Transverse colon (tissue), 4 donors: ENCODE measurements at regions not wholly inside any gene's neighbourhood (a gene's known extent, or its start where the extent isn't known, plus 50 kb on each side); places are given as distances from the start of the nearest gene placed in this dataset.

ENCODE experiments used
- DNase-seq: peaks from one replicate; pipeline ENCODE4 v3.0.0-alpha.2; 2019
- H3K27ac ChIP-seq, 4 donors: fragments of 200-600 bp; sonication (generic); 2 replicates each; pipeline ENCODE4 v1.5.1; 2016 to 2018; ENCODE audit warnings: inconsistent platforms in 4 of 4
- H3K27me3 ChIP-seq: fragments of 200-600 bp; sonication (generic); 2 replicates; pipeline ENCODE4 v1.5.1; 2017; ENCODE audit warnings: inconsistent platforms
- H3K36me3 ChIP-seq, 4 donors: fragments of 200-600 bp; sonication (generic); 2 replicates each; pipeline ENCODE4 v1.5.1; 2017 to 2019; ENCODE audit warnings: inconsistent platforms in 4 of 4
- H3K4me1 ChIP-seq, 4 donors: fragments of 200-600 bp; sonication (generic); 2 replicates each; pipeline ENCODE4 v1.5.1; 2017 to 2020; ENCODE audit warnings: inconsistent platforms in 4 of 4
- H3K4me3 ChIP-seq, 4 donors: fragments of 200-600 bp; sonication (generic); 1 replicate in 1 of 4; 2 replicates in 3 of 4; pipeline versions ENCODE4 v1.5.1 to v1.6.1; 2017 to 2019; ENCODE audit warnings: inconsistent platforms in 4 of 4
- H3K9me3 ChIP-seq, 2 donors: fragments of 200-600 bp; sonication (generic); 2 replicates each; pipeline ENCODE4 v1.5.1; 2017 to 2019; ENCODE audit warnings: inconsistent platforms in 2 of 2
- CTCF ChIP-seq, 5 experiments: fragments of 200-600 bp in 3 of 5; fragments of 450-650 bp in 2 of 5; sonication (generic) in 3 of 5; IDR thresholded peaks; 1 replicate in 2 of 5; 2 replicates in 3 of 5; pipeline ENCODE4 v1.5.1; 2016 to 2017; ENCODE audit warnings: antibody characterized with exemption in 5 of 5, inconsistent platforms in 3 of 5, mild to moderate bottlenecking in 2 of 5, moderate library complexity in 1 of 5
- EP300 ChIP-seq: sonication (generic); formaldehyde crosslinking; IDR thresholded peaks from one replicate; pipeline ENCODE4 v1.6.1; 2017; ENCODE audit warnings: antibody characterized with exemption, low read depth
- POLR2A ChIP-seq: fragments of 450-650 bp; IDR thresholded peaks from one replicate; pipeline ENCODE4 v1.6.1; 2016; ENCODE audit warnings: antibody characterized with exemption, mild to moderate bottlenecking, moderate library complexity
- POLR2AphosphoS5 ChIP-seq, 3 donors: sonication (generic); formaldehyde crosslinking; IDR thresholded peaks; one replicate each; pipeline ENCODE4 v1.6.1; 2016; ENCODE audit warnings: antibody characterized with exemption in 3 of 3
- WGBS, 2 donors: methylation state at CpG; one replicate each; pipeline ENCODE4 v1.1.5; 2018; ENCODE audit warnings: low coverage in 1 of 2; 5-methylcytosine and 5-hydroxymethylcytosine counted together
- in situ Hi-C, 4 donors: fragments of 200-750 bp; cut with MboI; loops; one replicate each; pipeline versions ENCODE4 v1.15.0 to v1.15.1; 2017; ENCODE audit warnings: low sequenced_read_pairs in 3 of 4, low pct_ligation_motif_present in 1 of 4, low pct_unique_long_range_greater_than_20kb in 1 of 4
- intact Hi-C: fragments of 100-400 bp; cut with DNase I; formaldehyde crosslinking; loops from one replicate; pipeline ENCODE4 v1.15.1; 2023; ENCODE audit warnings: low total_unique reads

- Histone ChIP-seq H3K27me3 (no peaks in the 10 kb centered on the region), H3K36me3 (no peaks in the 10 kb centered on the region), H3K27ac (no peak overlapping the region), H3K4me1 (no peaks in the 10 kb centered on the region), H3K9me3 (no peaks in the 10 kb centered on the region), H3K4me3 (no peak overlapping the region)
- in situ Hi-C loops: no loop called here
- DNase-seq: no peak
- intact Hi-C loops: no loop called here
- no peak for TF ChIP-seq EP300
- no peak for TF ChIP-seq POLR2AphosphoS5 (IDR thresholded peaks at IDR 0.05)
- TF ChIP-seq CTCF (IDR thresholded peaks at IDR 0.05): no peak
- TF ChIP-seq POLR2A: no peak
- 76% methylated on average over 7 of the region's 8 CpGs; no CpG with 5 or more reads in 1 of the 2 donors for WGBS, 2 donors
Observed at GRCh38 chrX:85622635-85623034, 243.2 kb upstream of the POF1B start.

- Histone ChIP-seq H3K9me3 (no peaks in the 10 kb centered on the region), H3K4me3 (no peak overlapping the region), H3K27ac (no peak overlapping the region), H3K4me1 (no peaks in the 10 kb centered on the region), H3K36me3 (no peaks in the 10 kb centered on the region), H3K27me3 (no peaks in the 10 kb centered on the region)
- DNase-seq: no peak
- TF ChIP-seq EP300: no peak
- no peak for TF ChIP-seq POLR2AphosphoS5 (IDR thresholded peaks at IDR 0.05)
- TF ChIP-seq POLR2A: no peak
- no peak for TF ChIP-seq CTCF (IDR thresholded peaks at IDR 0.05)
- intact Hi-C loops: no loop called here
- WGBS, 2 donors: 50% methylated on average over 1 of the region's 1 CpG; no CpG with 5 or more reads in 1 of the 2 donors
- in situ Hi-C loops: no loop called here
Observed at GRCh38 chrX:85620466-85620865, 241.0 kb upstream of the POF1B start.

- in situ Hi-C loops: no loop called here
Observed at GRCh38 chrX:85619962-85620361, 240.5 kb upstream of the POF1B start.

GRCh38 chrX:85611926-85612325 is 232.5 kb upstream of the POF1B start:
- no peak overlapping the region for H3K27ac ChIP-seq
- no peaks in the 10 kb centered on the region for H3K4me1 ChIP-seq
- no peak for TF ChIP-seq POLR2A
- TF ChIP-seq CTCF (IDR thresholded peaks at IDR 0.05): peak in 1 of 5 experiments; percentile 8
- TF ChIP-seq POLR2AphosphoS5 (IDR thresholded peaks at IDR 0.05): no peak
- H3K9me3 ChIP-seq: no peaks in the 10 kb centered on the region
- DNase-seq: no peak
- in situ Hi-C loops (no loop called here), intact Hi-C loops (no loop called here)
- no peak overlapping the region for H3K4me3 ChIP-seq
- no peaks in the 10 kb centered on the region for H3K36me3 ChIP-seq
- H3K27me3 ChIP-seq: no peaks in the 10 kb centered on the region

More at GRCh38 chrX:85619962-85620361, 240.5 kb upstream of the POF1B start:
- no peak for TF ChIP-seq CTCF (IDR thresholded peaks at IDR 0.05)
- H3K27ac ChIP-seq: no peak overlapping the region
- DNase-seq: no peak
- H3K4me1 ChIP-seq: no peaks in the 10 kb centered on the region
- H3K36me3 ChIP-seq: no peaks in the 10 kb centered on the region
- intact Hi-C loops: no loop called here
- H3K4me3 ChIP-seq: no peak overlapping the region
- no peaks in the 10 kb centered on the region for H3K9me3 ChIP-seq
- H3K27me3 ChIP-seq: no peaks in the 10 kb centered on the region
